ENCODE measurements at regions not wholly inside any gene's neighbourhood (a gene's known extent, or its start where the extent isn't known, plus 50 kb on each side); places are given as distances from the start of the nearest gene placed in this dataset.
"Not testable (repeated sequence)": the region's sequence is repeated elsewhere in the genome, so short reads cannot be mapped to it uniquely, and the experiment has no call there.

DNA sequence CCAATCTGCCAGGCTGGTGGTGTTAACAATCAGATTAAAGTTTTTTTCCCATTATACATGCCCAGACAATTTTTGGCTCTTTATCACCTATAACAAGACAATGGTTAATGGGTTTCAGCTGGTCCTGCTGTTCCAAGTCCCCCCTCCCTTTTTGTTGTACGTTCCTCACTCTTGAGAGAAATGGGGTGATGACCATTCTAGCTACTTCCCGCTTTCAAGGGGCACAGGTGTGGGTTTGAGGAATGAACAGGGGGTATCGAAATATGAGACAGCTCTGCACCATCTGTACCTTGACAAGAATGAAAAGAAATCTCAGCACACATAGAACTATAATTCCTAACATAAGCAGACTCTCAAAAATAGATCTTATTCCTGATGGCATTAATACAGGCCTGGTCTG is 326.8 kb downstream of the PTPRU start:
- no peak for DNase-seq

DNA sequence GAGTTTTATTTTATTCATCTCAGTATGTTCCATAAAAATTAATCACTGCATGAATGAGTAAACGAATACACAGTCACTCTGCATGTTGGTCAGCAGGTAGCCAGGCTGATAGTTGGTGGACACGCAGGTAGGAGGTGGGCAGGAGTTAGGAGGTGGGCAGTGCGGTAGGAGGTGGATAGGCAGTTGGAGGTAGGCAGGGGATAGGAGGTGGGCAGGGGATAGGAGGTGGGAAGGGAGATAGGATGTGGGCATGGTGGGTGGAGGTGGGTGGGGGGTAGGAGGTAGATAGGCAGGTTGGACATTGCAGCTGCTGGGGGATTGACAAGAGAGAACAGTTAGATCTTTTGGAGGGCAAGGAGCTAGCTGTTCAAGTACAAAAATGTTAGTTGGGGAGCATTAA is 322.7 kb downstream of the PTPRU start:
- DNase-seq = no peak

DNA sequence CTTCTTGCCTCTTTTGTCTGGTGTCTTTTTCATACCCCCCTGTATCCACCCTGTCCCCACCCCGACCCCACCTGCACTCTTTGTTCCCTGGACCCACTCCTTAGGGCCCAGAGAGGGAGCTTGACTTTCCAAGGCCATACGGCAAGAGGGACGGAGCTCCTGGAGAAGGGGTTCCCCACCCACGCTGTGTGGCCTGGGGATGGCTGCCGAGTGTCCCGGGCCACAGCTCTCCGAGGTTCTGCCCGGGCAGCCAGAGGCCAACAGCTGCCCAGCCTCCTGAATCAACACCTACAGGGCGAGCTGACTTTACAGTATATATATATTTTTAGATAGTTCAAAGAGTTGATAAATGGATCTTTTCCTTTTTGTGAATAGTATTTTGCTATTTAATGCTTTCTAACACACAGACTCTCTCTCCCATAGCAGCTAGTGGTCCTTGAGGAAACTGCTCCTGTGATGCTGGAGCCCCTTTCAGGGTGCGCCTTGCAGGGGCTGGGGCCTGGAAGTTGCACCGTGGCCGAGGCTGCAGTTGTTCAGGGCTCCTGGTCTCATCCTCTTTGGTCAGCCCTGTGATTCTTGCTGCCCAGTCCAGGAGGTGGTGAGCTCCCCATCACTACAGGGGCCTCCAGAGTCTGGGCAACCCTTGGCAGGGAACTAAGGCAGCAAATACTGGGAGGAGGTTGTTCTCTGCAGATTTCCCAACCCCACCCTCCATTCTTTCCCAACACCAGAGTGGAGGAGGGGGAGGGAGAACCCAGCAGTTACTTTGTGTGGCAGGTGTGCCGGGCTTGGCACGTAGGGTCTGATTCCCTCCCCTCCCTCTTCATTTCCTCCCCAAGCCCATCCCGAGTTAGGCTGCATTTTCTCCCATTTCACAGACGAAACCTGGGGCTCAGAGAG is 321.6 kb downstream of the PTPRU start:
- DNase-seq = no peak

GRCh38 chr1:29557066-29557465 is 320.7 kb downstream of the PTPRU start:
- no peak for DNase-seq

DNA sequence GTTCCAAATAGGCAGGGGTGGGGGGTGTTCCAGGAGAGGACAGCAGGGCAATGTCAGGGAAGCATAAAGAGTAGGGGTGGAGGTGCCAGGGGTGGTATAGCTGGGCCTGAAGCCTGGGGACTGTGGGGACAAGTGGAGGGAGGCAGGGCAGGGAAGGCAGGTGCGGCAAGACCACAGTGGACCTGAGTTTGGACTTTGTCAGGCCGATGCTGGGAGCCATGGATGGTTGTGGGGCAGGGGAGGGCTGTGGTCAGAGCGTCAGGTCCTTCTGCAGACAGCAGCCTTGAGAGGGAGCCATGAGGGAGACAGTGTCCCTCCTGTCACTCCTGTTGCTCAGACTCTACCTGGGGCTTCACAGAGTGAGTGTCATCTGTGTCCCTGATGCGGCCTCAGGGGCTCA is 320.3 kb downstream of the PTPRU start:
- no peak for DNase-seq

DNA sequence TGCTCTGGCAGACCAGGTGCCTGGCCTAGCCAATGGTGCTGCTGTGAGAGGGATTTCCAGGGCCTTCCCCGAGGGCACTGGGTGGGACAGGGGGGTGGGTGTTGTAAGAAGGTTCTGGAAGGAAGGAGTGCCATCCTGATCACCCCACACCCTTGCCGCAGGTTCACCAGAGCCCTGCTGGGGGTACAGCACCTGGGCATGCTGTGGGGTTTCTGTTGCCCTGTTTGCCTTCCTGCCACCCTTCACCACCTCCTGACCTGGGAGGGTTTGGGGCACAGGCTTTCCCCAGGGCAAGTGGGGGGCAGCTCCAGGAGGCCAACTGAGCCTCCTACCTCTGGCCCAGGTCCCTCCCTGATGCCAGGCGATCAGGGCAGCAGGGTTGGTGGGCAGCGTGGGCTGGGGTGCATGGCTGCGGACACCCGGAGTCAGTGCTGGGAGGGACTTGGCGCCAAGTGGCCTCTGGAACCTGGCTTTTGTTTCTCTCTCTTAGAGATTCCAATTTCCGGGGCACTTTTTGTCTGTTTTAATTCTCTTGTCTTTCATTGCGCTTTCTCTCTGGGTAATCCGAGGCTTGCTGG is 318.8 kb downstream of the PTPRU start:
- DNase-seq = no peak

DNA sequence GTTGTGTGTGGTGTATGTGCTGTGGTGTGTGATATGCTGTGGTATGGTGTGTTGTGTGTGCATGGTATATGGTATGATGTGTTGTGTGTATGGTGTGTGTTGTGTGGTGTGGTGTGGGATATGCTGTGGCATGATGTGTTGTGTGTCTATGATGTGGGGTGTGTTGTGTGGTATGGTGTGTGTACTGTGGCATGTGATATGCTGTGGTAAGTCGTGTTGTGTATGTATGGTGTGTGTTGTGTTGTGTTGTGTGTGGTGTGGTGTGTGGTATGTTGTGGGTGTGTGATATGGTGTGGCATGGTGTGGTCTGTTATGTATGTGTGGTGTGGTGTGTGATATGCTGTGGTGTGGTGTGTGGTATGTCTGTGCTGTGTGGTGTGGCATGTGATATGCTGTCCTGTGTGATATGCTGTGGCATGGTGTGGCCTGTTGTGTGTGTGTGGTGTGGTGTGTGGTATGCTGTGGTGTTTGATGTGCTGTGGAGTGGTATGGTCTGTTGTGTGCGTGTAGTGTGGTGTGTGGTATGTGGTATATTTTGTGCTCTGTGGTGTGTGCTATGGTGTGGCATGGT is 318.0 kb downstream of the PTPRU start:
- no peak for DNase-seq

DNA sequence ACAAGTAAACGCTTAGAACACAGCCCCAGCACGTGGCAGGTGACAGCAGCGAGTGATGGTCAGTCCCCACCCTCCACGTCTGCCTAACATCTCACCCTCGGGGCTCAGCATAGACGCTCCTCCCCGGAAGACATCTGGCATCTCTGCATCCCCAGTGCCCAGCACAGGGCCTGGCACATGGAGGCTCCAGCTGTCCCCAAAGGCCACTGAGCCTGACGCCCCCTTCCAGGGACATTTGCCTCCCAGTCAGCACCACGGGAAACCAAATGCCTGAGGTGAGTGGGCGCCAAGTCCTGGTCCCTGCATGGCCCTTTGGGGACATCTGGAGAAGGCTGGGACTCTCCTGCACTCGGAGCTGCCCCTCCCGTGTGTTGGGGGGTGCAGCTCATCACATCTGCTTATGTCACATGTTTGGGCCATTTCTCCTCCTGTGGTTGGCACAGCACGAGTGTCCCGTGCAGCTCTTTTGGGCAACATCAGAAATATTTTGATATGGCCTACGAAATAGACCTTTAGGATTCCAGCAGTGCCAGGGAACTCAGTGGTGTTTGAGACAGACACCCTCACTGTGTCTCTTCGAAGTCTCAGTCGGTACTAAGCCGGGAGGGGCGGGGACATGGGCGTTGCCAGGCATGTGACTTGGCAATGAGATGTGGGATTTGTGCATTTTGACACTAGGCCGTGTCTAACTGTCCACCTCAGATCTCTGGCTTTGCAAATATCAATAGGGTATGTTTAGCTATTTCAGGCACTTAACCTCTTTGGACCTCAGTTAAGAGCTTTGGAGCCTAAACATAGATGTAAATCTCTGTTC is 315.0 kb downstream of the PTPRU start:
- no peak for DNase-seq

DNA sequence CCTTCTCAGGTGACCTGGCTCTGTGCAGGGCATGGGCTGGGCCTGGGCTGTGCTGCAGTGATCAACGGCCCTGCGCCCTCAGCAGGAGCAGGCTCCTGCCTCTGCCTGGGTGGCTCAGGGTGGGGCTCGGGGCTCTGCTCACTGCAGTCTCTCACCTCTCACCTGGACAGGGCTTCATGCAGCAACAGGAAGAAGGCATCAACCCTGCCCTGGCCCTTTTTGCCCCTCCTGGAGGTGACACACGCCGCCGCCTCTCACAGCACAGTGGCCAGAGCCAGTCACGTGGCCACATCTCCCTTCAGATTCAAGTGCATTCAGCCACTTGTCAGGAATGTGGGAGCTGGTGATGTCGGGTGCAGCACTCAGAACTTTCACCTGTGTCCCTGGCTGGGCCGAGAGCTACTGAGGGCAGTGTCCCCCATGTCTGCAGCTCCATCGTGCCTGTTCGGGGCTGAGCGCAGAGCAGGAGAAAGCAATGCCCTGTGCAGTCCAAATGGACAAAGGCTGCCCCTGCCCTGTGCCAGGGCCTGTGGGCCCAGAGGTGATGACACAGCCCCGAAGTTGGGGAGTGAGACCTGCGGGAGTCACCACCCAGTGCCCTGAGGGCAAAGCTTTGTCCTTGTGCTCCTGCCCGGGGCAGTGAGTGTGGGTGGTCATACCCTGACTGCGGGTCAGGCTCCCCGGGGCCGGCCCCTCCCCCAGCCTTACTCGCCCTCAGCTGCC is 314.0 kb downstream of the PTPRU start:
- DNase-seq = no peak

DNA sequence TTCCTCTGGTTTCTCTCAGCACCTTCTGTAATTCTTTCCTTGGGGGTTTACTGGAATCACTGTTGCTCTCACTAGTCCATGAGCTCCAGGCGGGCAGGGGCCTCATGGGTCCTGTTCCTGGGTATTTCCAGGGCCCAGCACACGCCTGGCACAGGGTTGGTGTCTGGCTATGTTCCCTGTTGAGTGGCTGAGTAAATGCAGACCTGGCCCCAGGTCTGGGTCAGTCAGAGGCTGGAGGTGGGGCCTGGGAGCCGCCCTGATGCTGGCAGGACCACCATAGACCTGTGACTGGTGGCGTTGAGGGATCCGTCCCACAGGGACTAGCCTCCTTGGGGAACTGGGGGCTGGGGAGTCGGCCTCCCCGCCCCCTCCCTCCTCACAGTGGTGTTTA is 313.4 kb downstream of the PTPRU start:
- DNase-seq = not testable (repeated sequence)

DNA sequence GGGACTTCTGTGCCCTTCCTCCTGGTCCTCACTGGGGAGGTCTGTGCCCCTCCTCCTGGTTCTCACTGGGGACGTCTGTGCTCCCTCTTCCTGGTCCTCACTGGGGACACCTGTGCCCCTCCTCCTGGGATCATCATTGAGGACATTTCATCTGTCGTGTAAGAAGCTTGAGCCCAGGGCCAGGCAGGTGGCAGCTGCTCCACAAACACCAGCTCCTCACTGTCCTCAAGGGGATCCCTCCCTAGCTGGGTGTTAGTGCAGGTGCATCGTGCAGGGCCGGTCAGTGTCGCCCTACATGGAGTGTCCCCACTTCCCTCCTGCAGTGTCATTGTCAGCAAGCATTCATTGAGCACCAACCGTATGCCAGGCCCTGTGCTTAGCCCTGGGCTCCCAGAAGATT is 312.7 kb downstream of the PTPRU start:
- DNase-seq = no peak

GRCh38 chr1:29548091-29548490 is 311.8 kb downstream of the PTPRU start:
- DNase-seq = no peak

GRCh38 chr1:29547300-29547699 is 311.0 kb downstream of the PTPRU start:
- no peak for DNase-seq

DNA sequence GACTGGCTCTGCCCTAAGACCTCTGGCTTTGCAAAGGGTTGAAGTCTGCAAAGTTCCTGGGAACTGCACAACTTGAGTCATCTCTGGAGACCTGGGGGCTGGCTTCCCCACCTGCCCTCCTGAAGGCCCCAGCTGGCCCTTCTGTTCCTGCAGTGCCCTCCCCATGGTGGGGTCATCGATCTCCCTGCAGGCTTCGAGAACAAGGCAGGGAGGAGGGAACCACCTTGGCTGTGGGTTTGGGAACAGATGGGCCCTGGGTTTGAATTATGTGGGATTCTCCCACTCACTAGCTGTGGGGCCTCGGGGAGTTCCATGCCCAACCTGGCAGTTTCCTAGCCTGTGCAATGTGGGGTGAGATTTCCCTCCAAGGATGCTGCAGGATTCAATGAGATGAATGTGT is 310.2 kb downstream of the PTPRU start:
- DNase-seq = no peak

DNA sequence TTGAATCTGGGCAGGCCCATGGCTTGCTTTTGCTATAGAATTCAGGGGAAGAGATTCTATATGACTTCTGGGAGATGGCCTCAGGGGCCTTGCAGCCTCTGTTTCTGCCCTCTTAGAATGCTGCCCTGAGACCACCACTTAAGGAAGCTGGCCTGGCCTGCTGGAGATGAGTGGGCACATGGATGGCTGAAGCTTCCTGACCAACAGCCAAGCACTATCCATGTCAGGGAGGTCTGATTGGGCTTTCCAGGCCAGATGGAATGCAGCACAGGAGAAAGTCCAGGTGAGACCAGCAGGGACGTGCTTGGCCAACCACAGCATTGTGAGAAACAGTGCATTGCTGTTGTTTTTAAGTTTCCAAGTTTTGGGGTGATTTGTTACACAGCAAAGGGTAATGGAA is 308.1 kb downstream of the PTPRU start:
- no peak for DNase-seq

DNA sequence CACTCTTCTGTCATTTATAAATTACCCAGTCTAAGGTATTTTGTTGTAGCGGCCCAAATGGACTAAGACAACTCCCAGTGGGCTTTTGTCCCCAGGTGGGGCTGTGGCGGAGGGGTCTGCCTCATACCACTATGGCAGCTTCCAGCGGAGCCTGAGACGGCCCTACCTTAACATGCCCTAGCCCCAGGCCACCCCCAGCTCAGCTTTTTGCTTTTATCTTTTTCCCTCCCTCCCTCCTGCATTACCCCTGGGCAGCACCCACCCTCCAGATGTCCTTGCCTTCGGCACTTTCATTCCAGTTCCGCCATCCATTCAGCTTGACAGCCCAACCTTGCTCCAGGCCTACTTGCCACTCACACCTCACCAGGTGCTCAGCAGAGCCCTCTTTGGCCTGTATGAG is 307.3 kb downstream of the PTPRU start:
- DNase-seq = no peak

DNA sequence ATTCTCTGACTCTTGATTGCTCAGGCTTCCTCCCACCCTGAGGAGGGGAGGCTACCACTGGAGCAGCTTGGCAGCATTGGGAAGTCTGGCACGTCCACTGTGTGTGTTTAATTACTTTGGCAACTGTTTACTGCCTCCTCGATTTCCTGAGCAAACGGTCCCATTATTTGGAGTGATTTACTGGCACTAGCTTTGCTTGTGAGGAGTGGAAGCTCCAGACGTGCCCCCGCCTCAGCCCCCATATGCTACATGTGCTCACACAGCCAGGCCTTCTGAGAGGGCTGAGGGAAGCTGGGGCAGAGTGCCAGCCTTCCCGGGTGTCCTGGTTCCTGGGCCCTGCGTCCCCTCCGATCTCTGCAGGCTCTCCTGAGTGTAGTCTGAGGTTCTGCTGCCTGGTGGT is 306.2 kb downstream of the PTPRU start:
- no peak for DNase-seq

- no peak for DNase-seq
Observed at GRCh38 chr1:29541631-29542030, 305.3 kb downstream of the PTPRU start.

- no peak for DNase-seq
Observed at GRCh38 chr1:29540801-29541357, 304.6 kb downstream of the PTPRU start.

DNA sequence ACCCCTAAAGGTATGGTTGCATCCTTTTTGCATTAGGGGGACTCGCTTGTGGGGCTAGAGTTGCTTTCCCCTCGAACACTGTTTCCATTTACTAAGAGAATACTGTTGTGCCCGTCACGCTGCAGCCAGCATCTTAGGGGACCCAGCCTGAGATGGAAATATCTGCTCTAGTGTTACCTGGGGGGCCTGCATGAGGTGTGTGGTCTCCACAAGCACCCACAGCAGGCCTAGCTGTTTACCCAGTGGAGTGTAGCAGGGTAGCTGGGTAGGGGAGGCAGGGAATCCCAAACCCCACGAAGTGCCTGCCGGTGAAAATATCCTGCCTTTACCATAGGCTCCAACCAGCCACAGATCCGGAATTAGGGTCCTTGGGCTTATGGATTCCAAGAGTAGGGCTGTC is 303.6 kb downstream of the PTPRU start:
- DNase-seq = no peak

DNA sequence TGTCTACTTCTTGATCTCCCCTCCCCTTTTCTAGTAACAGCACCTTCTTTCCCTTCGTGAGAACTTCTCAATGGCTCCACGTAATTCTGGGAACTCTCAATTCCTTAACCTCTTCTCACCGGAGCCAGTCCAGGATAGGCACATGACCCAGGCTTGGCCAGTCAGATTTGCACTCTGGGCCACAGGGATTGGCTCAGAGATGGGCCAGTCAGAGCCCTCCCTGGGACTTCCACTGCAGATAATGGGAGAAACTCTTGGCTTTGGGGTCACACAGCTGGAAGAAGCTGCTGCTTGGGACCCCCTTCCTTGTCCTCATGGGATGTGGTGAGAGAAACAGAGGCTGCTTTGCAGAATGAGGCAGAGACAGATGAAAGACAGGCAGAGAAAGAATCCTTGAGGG is 302.3 kb downstream of the PTPRU start:
- DNase-seq = no peak

- no peak for DNase-seq
Observed at GRCh38 chr1:29532751-29533150, 296.4 kb downstream of the PTPRU start.
